Breast epithelium (tissue), 4 donors: ENCODE measurements at regions not wholly inside any gene's neighbourhood (a gene's known extent, or its start where the extent isn't known, plus 50 kb on each side); places are given as distances from the start of the nearest gene placed in this dataset.

Experiments
- DNase-seq, 2 donors: peaks; one replicate each; pipeline ENCODE4 v3.0.0-alpha.2; 2019; ENCODE audit warnings: low spot score in 2 of 2
- H3K27ac ChIP-seq, 2 donors: fragments of 200-600 bp; sonication (generic) in 1 of 2; one replicate each; pipeline ENCODE4 v1.5.1; 2016 to 2019; ENCODE audit warnings: mild to moderate bottlenecking in 1 of 2
- H3K27me3 ChIP-seq, 2 donors: fragments of 200-600 bp; sonication (generic) in 1 of 2; one replicate each; pipeline versions ENCODE4 v1.5.1 to v1.6.0; 2017 to 2019; ENCODE audit warnings: control low read depth in 1 of 2, mild to moderate bottlenecking in 1 of 2
- H3K36me3 ChIP-seq: fragments of 200-600 bp; one replicate; pipeline ENCODE4 v1.5.1; 2019
- H3K4me1 ChIP-seq, 2 donors: fragments of 200-600 bp; sonication (generic); one replicate each; pipeline ENCODE4 v1.5.1; 2016 to 2019; ENCODE audit warnings: control low read depth in 1 of 2
- H3K4me3 ChIP-seq, 3 donors: fragments of 200-600 bp; sonication (generic); 1 replicate in 2 of 3; 2 replicates in 1 of 3; pipeline ENCODE4 v1.5.1; 2016 to 2019; ENCODE audit warnings: mild to moderate bottlenecking in 3 of 3, moderate library complexity in 2 of 3
- H3K9me3 ChIP-seq, 2 donors: fragments of 200-600 bp; sonication (generic) in 1 of 2; one replicate each; pipeline ENCODE4 v1.5.1; 2016 to 2019; ENCODE audit warnings: control low read depth in 1 of 2
- CTCF ChIP-seq, 3 donors: fragments of 450-650 bp; IDR thresholded peaks; one replicate each; pipeline ENCODE4 v1.5.1; 2016 to 2017; ENCODE audit warnings: antibody characterized with exemption in 3 of 3, mild to moderate bottlenecking in 3 of 3, moderate library complexity in 3 of 3
- POLR2A ChIP-seq: fragments of 450-650 bp; IDR thresholded peaks from one replicate; pipeline ENCODE4 v1.6.1; 2016; ENCODE audit warnings: antibody characterized with exemption, mild to moderate bottlenecking, moderate library complexity
- POLR2AphosphoS5 ChIP-seq, 3 donors: sonication (generic); formaldehyde crosslinking; IDR thresholded peaks; one replicate each; pipeline ENCODE4 v1.6.1; 2017; ENCODE audit warnings: antibody characterized with exemption in 3 of 3
- intact Hi-C: fragments of 100-400 bp; cut with DNase I; formaldehyde crosslinking; loops from one replicate; pipeline ENCODE4 v1.15.1; 2023; ENCODE audit warnings: low total_unique reads

- intact Hi-C loops = no loop called here
- Histone ChIP-seq H3K36me3 (no peaks in the 10 kb centered on the region), H3K4me3 (no peak overlapping the region), H3K27ac (no peak overlapping the region), H3K27me3 (no peaks in the 10 kb centered on the region), H3K4me1 (no peaks in the 10 kb centered on the region), H3K9me3 (peaks cover 0 to 4% of the 10 kb centered on the region in 2 donors)
- DNase-seq = no peak
- no peak for TF ChIP-seq POLR2A
- TF ChIP-seq POLR2AphosphoS5 (IDR thresholded peaks at IDR 0.05) = no peak
- no peak for TF ChIP-seq CTCF (IDR thresholded peaks at IDR 0.05)
These were observed 570.9 kb upstream of the IL12A start for GRCh38 chr3:159417761-159418160.

- Histone ChIP-seq H3K36me3 (no peaks in the 10 kb centered on the region), H3K27me3 (no peaks in the 10 kb centered on the region), H3K9me3 (peaks cover 0 to 4% of the 10 kb centered on the region in 2 donors), H3K4me1 (no peaks in the 10 kb centered on the region), H3K4me3 (no peak overlapping the region), H3K27ac (no peak overlapping the region)
- intact Hi-C loops = no loop called here
- no peak for DNase-seq
- no peak for TF ChIP-seq POLR2AphosphoS5 (IDR thresholded peaks at IDR 0.05)
- TF ChIP-seq CTCF (IDR thresholded peaks at IDR 0.05) = no peak
- no peak for TF ChIP-seq POLR2A
These were observed 569.8 kb upstream of the IL12A start for GRCh38 chr3:159418571-159419526.

- Histone ChIP-seq H3K36me3 (no peaks in the 10 kb centered on the region), H3K9me3 (no peaks in the 10 kb centered on the region), H3K27ac (no peak overlapping the region), H3K27me3 (no peaks in the 10 kb centered on the region), H3K4me3 (no peak overlapping the region), H3K4me1 (no peaks in the 10 kb centered on the region)
- intact Hi-C loops = no loop called here
- TF ChIP-seq POLR2AphosphoS5 (IDR thresholded peaks at IDR 0.05) (no peak), POLR2A (no peak), CTCF (IDR thresholded peaks at IDR 0.05) (no peak)
- DNase-seq = no peak
These were observed 558.9 kb upstream of the IL12A start for GRCh38 chr3:159429702-159430101.

DNA sequence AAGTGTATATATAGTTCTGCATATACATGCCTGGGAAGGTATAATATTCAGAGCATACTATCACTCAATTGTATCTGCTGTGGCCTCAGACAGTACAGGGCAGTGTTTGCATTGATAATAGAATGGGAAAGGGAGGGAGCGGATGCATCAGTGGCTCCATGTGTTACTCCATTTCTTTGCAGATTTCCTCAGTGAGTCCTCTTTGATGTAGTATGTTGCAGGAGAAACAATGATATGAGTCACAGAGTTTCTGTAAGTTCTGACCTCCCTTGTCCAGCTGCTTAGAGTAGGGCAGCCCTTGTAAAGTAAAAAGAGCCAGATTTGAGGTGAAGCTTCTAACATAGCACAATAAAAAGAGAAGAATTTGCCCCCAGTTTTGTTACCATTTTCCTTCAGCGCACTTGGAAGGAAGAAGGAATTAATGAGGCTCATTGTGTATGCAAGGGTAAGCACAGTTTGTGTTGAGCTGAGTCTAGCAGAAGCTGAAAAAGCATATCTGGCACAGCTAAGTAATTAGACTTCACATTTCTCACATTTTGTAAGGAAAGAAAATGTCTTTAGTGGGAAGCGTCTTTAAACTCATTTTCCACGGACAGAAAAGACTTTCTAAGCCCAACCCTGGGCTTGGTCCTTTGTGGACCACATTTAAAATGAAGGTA, 555.8 kb upstream of the IL12A start:
- intact Hi-C loops = no loop called here
- H3K27me3 ChIP-seq = no peaks in the 10 kb centered on the region
- DNase-seq = no peak
- H3K9me3 ChIP-seq = no peaks in the 10 kb centered on the region
- H3K4me3 ChIP-seq = no peak overlapping the region
- no peak for TF ChIP-seq CTCF (IDR thresholded peaks at IDR 0.05)
- TF ChIP-seq POLR2A = no peak
- no peak for TF ChIP-seq POLR2AphosphoS5 (IDR thresholded peaks at IDR 0.05)
- H3K36me3 ChIP-seq = no peaks in the 10 kb centered on the region
- no peak overlapping the region for H3K27ac ChIP-seq
- no peaks in the 10 kb centered on the region for H3K4me1 ChIP-seq

DNA sequence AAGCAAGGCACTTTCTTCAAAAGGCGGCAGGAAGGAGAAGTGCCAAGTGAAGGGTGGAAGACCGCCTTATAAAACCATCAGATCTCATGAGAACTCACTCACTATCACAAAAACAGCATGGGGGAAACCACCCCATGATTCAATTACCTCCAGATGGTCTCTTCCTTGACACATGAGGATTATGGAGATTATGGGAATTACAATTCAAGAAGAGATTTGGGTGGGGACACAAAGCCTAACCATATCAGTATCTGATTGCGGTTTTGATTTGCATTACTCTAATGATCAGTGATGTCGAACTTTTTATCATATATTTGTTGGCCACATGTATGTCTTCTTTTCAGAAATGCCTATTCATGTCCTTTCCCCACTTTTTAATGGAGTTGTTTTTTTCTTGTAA, 549.3 kb upstream of the IL12A start:
- no peaks in the 10 kb centered on the region for H3K27me3 ChIP-seq
- intact Hi-C loops = no loop called here
- no peak overlapping the region for H3K4me3 ChIP-seq
- no peaks in the 10 kb centered on the region for H3K36me3 ChIP-seq
- DNase-seq = no peak
- TF ChIP-seq POLR2AphosphoS5 (IDR thresholded peaks at IDR 0.05) = no peak
- TF ChIP-seq POLR2A = no peak
- TF ChIP-seq CTCF (IDR thresholded peaks at IDR 0.05) = no peak
- no peaks in the 10 kb centered on the region for H3K4me1 ChIP-seq
- H3K27ac ChIP-seq = no peak overlapping the region
- H3K9me3 ChIP-seq = no peaks in the 10 kb centered on the region
